AG20443 (cell line): ENCODE measurements at regions not wholly inside any gene's neighbourhood (a gene's known extent, or its start where the extent isn't known, plus 50 kb on each side); places are given as distances from the start of the nearest gene placed in this dataset.
A peak's percentile ranks its signal among the peaks of the same experiment; 100 is the strongest.
"Not testable (repeated sequence)": the region's sequence is repeated elsewhere in the genome, so short reads cannot be mapped to it uniquely, and the experiment has no call there.

Source experiments
- DNase-seq: peaks from one replicate; pipeline ENCODE4 v3.0.0; 2012; ENCODE audit warnings: low spot score, mixed read lengths

DNA sequence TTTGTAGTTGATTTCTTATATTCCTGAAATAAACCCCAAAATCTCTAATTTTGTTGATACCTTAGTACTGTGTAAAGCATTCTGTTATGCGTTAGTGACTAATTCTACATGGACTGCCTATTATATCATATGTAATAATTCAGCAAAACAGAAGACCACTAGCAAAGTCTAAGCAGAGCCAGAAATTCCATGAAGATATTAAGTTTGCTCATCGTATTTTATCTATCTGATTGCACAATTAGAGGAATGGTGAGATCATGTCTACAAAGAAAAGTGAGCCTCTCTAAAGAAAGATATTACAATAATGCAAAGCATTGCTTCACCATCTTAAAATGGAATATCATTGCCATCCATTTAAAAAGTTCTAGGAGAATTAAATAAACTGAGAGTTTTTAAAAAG, 374.6 kb upstream of the SLC7A11 start:
- DNase-seq = peak; percentile 31

DNA sequence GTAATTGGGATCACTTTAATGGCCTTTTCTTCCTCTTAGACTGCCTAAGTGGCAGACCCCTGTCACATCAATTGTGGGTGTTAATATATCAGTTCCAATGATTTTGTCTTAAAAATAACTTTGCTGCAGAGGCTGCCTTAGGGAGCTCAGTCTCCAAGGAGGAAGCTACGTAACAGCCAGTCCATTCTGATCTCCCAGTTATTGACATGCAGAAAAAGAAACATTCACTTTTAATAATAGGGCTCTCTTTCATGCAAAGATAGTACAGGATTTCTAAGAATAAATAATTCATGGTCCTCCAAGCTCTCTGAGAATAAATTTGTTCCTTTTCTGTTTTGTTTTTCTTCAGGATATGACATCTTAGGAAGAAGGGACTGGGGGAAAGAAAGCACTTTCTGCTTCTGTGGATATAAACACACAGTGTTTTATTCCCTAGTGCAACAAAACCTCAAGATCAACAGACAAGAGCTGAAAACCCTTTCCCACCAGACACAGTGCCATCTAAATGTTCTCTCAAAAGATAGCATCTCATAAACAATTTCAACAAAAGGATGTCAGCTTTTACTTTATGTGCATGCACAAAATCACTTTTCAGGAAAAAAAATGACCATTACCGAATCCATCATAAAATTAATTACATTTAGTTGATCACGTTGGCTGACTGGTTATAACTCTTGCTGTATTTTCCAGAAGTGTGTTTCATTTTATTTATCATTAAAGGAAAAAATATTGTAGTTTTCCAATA, 372.4 kb upstream of the SLC7A11 start:
- DNase-seq = no peak

DNA sequence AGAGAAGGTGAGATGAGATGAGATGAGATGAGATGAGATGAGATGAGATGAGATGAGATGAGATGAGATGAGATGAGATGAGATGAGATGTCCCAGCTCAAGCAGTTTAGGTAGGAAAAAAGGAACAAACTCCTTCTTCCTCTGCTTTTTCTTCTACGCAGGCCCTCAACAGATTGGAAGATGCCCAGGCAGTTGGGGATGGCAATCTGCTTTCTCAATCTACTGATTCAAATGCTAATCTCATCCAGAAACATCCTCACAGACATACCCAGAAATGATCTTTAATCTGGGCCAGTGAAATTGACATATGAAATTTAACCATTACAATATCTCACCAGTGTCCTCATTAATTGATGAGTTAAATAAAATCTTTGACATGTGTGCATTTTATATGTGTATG, 370.3 kb upstream of the SLC7A11 start:
- DNase-seq = no peak

GRCh38 chr4:138611721-138612120, 369.6 kb upstream of the SLC7A11 start:
- DNase-seq = no peak

DNA sequence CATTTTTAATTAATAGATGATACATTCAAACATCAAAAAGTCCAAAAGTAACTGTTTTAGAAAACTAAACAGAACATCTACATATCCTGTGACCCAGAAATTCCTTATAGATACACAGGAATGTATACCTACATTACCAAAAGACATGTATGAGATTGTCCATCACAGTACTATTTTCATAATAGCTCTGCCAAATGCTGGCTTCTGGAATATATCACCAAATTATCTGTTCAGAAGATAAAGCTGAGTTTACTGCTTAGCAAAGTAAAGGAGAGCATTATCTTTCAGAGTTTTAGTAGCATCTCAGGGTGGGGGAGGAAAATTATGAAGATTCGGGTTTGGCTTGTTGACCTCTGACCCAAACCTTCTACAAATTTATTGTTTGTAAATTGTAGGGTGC, 368.9 kb upstream of the SLC7A11 start:
- DNase-seq = no peak

DNA sequence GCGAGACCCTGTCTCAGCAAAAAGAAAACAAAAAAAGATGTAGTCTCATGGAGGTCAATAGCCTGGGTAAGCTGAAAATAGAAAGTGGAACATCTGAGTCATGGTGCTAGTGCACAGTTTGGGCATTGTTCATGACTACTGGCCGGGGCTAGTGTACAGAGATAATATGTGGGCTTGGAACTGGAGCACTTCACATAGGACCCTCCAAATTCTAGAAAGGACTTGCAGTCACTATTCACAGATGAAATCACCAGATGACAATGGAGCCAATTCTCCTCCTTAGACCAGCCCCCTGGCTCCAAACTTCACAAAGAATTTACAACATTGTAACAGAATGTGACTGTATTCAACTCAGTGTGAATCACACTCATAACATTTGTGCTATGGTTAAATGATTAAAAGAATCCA, 367.8 kb upstream of the SLC7A11 start:
- peak; percentile 68 for DNase-seq

DNA sequence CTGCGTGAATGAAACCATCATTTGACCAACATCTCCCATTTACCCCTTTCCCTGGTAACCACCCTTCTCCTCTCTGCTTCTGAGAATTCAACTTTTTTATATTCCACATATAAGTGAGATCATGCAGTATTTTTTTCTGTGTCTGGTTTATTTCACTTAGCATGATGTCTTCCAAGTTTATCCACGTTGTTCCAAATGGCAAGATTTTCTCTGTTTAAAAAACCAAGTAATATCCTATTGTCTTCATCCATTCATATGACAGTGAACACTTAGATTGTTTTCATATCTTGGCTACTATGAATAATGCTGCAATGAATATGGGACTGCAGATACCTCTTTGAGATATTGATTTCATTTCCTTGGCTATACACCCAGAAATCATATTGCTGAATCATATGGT, 362.4 kb upstream of the SLC7A11 start:
- DNase-seq = no peak

GRCh38 chr4:138602664-138603063, 360.5 kb upstream of the SLC7A11 start:
- DNase-seq = peak; percentile 30

DNA sequence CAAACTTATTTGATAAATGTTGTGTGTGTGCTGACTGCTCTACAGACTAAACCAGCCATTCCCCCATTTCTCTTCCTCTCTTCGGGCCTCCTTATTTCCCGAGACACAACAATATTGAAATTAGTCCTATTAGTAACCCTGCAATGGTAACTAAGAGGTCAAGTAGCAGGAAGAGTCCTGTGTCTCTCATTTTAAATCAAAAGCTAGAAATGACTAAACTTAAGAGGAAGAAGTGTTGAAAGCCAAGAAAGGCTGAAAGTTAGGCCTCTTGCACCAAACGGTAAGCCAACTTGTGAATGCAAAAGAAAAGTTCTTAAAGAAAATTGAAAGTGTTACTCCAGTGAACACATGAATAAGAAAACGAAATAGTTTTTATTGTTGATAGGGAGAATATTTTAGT, 357.8 kb upstream of the SLC7A11 start:
- no peak for DNase-seq

DNA sequence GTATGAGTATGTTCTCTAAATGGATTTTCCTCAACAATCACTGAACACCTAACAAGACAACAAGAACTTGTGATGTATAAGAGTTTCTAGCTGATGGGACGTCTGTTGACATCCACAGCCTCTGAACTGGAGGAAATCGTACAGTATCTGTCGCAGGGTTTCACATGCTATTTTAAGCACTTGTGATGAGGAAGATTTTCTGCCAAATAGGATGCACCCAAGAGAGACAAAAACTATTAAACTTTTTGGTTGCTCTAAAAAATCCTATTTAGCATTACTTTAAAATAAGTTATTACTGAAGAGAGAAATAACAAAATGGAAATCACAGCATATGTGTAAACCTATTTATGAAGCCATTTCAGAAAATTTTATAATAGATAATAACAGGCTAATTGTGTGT, 356.1 kb upstream of the SLC7A11 start:
- DNase-seq = no peak

GRCh38 chr4:138596896-138597295, 354.7 kb upstream of the SLC7A11 start:
- DNase-seq = no peak

DNA sequence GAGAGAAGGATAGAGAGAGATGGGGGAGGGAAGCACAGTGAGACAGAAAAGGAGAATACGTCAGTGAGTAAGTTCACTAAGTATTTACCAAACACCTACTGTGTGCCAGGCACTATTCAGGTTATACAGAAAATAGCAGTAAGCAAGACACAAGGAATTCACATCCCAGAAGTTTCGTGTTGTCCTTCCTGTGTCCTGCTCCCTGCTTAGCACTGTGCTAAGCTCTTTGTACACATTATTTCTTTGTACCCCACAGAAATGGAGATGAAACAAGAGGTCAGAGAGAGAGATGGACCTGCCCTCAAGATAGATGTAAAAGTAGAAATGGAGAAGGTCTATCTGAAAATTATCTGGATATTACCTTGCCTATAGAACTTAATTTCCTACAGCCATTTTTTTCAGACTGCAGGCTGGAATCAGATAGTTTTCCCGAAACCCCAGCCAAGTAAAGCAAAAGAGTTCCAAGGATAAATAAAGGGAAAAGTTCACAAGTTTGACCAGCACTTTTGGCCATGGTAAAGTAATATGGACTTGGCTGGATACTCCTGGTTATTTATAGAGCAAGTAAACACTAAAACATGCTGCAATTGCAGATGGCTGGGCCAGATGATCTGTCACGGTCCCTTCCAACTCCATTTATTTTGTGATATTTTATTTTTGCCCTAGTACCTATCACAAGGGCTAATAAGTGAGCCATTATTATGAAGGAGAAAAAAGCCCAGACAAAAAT, 353.7 kb upstream of the SLC7A11 start:
- peak; percentile 30 for DNase-seq

- no peak for DNase-seq
Observed at GRCh38 chr4:138595171-138595570, 353.0 kb upstream of the SLC7A11 start.

DNA sequence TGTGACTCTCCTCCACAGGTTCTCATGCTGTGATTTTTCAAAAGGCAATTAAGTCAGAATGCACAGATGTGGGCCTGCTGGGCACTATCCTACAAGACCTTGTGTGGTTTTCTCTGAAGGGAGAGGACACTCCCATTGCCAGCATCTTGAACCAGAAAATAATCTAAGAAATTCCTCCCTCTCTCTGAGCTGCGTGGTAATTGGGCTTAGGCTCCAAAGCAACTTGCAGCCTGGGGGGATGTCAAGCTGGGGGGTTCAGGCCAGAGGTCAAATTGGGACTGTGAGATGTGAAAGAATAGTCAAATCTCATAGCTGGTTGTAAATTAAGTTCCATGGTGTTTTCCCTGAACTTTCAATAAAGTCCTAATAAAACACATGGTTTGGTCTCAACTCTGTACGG, 350.6 kb upstream of the SLC7A11 start:
- DNase-seq = no peak

- no peak for DNase-seq
Observed at GRCh38 chr4:138591808-138592207, 349.7 kb upstream of the SLC7A11 start.

DNA sequence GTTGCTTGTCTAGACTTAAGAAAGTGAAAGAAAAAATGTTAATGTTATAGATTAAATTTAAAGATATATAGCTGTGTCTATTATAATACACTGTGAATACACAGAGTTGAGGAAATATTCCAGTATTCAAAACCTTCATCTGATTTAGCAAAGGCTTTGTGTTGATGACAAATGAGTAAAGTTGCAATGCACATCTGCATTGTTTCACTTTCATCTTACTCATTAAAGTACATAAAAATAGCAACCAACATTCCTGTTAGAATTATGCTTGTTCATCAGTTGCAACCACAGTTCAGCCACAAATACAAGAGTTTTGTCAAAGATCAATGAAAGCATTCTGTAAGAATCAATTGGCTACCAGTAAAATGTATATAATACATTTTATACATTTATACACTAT, 346.4 kb upstream of the SLC7A11 start:
- DNase-seq = no peak

DNA sequence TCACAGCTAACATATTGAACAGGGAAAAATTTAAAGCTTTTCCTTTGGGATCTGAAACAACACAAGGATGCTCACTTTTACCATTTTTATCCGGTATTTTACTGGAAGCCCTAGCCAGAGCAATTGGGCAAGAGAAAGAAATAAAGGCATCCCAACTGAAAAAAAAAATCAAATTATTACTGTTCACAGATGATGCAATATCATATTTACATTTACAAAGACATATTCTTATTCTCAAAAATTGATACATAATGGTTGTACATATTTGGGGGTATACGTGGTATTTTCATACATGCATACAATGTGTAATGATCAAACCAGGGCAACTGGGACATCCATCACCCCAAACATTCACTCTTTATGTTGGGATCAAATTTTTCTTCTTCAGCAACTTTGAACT, 337.0 kb upstream of the SLC7A11 start:
- DNase-seq = no peak

- not testable (repeated sequence) for DNase-seq
Observed at GRCh38 chr4:138577826-138578225, 335.7 kb upstream of the SLC7A11 start.

DNA sequence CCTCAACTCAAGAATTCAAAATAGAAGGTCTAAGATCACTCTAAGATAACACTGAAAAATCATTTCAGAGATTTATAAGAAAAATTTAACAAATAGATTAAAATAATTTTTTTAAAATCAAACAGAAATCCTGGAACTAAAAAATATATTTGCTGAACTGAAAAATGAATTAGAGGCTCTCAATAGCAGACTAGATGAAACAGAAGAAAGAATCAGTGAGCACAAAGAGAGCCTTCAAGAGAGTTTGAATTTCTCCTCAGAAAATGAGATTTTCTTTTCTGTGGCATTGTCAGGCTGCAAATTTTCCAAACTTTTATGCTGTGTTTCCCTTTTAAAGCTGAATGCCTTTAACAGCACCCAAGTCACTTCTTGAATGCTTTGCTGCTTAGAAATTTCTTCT, 335.0 kb upstream of the SLC7A11 start:
- no peak for DNase-seq

DNA sequence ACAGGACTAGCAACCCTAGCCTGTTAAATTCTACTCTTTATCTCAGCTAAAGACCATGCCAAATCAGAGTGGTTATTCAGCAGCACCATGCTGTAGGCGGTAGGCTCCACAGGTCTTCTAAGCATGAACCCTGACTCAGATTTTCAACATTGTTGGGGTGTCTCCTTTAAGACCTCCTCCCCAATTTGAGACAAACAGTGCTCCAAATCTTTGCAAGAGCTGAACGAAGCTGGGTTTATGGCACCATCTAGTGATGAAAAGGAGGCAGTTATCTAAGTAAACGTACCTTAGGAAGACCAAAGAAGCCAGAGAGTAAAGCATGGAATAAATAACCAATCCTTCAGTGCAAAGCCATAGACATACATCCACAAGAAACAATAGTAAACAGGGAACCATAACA, 334.5 kb upstream of the SLC7A11 start:
- peak; percentile 22 for DNase-seq

DNA sequence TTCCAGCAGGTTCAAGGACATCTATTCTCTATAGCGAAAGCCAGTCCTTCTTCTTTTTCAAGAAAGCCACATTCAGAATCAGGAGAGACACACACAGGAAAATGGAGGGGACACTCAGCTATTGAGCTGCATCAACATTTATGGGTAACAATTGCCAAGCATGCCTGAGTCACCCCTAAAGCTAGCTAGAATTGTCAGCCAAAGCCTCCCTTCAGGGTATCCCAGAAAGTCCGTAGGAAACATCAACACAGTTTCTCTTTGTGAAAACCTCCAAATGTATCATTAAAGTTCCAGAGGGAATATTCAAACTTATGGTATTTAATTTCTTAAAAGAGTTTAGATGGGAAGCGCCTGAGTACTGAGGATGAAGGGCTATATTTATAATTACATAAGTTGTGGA, 331.1 kb upstream of the SLC7A11 start:
- peak; percentile 20 for DNase-seq

- no peak for DNase-seq
Observed at GRCh38 chr4:138572007-138572406, 329.9 kb upstream of the SLC7A11 start.

DNA sequence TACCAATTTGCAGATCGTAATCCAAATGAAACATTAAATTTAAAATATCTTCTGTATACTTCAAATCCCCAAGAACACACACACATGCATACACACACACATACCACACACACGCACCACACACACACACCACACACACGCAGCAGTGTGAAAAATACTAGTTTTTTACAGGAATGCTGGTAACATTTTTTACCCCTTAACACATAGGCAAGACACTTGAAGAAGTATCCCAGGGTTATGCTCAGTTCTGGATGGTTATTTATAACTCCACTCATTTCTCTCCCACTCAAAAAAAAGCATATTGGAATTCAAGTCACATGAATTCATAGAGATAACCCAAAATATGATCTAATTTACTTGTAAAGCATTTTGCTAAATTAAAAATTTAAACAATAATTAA, 325.5 kb upstream of the SLC7A11 start:
- peak; percentile 24 for DNase-seq

GRCh38 chr4:138565576-138565975, 323.4 kb upstream of the SLC7A11 start:
- DNase-seq = no peak
